GM12878 (cell line): ENCODE measurements at regions not wholly inside any gene's neighbourhood (a gene's known extent, or its start where the extent isn't known, plus 50 kb on each side); places are given as distances from the start of the nearest gene placed in this dataset.

ENCODE experiments used
- ATAC-seq: fragments of 200-7000 bp; cut with Tn5 transposase; 3 replicates; pipeline ENCODE4 v1.9.1; 2020; ENCODE audit warnings: mild to moderate bottlenecking, moderate library complexity
- BruUV-seq: library from RNA; stranded (reverse); fragments of 400-500 nt; replicated peaks from 2 replicates; lab custom pipeline; 2021; lab: Mats Ljungman, UMichigan
- CTCF ChIA-PET: fragments of 300-600 bp; sonication (Branson Sonifier 250); formaldehyde crosslinking; extraction: SDS; loops from one replicate; lab custom pipeline; 2021; ENCODE audit warnings: inconsistent platforms; lab: Yijun Ruan, JAX
- POLR2A ChIA-PET: fragments of 350-600 bp; formaldehyde crosslinking; extraction: SDS; loops from one replicate; lab custom pipeline; 2021; ENCODE audit warnings: inconsistent platforms; lab: Charles Lee
- RAD21 ChIA-PET: fragments of 300-600 bp; sonication (Branson Sonifier 250); formaldehyde crosslinking; loops from one replicate; lab custom pipeline; 2023; ENCODE audit warnings: antibody characterized with exemption; ENCODE audit not compliant: unreplicated experiment; lab: Charles Lee
- SMC1A ChIA-PET: fragments of 300-600 bp; sonication (Branson Sonifier 250); formaldehyde crosslinking; loops from one replicate; lab custom pipeline; 2023; ENCODE audit not compliant: unreplicated experiment, uncharacterized antibody; lab: Charles Lee
- DNase-seq: peaks from one replicate; pipeline ENCODE4 v3.0.0-alpha.2; 2011; ENCODE audit warnings: low read depth, low spot score
- FAIRE-seq: peaks from 3 replicates; lab custom pipeline; 2011; peaks lifted over from hg19 to GRCh38; lab: Jason Lieb, UNC
- H2AFZ ChIP-seq: 2 replicates; pipeline ENCODE4 v1.6.0; 2011; ENCODE audit warnings: low read depth, low read length, control low read depth; ENCODE audit not compliant: control insufficient read depth
- H3K27ac ChIP-seq: 2 replicates; pipeline ENCODE4 v1.5.1; 2011; ENCODE audit warnings: control low read depth; ENCODE audit not compliant: control insufficient read depth, insufficient read depth
- H3K27me3 ChIP-seq, 2 experiments: replicated peaks in 1 of 2; 2 replicates each; pipeline versions ENCODE4 v1.6.0 to v1.6.1; 2011; ENCODE audit warnings: low read length in 1 of 2; ENCODE audit not compliant: control insufficient read depth in 2 of 2, insufficient read depth in 2 of 2
- H3K36me3 ChIP-seq, 2 experiments: 2 replicates each; pipeline ENCODE4 v1.5.1; 2011; ENCODE audit warnings: low read length in 1 of 2; ENCODE audit not compliant: control insufficient read depth in 2 of 2, insufficient read depth in 2 of 2
- H3K4me1 ChIP-seq: 2 replicates; pipeline ENCODE4 v1.6.1; 2011; ENCODE audit warnings: mild to moderate bottlenecking, low read length, moderate library complexity, mixed read lengths; ENCODE audit not compliant: control insufficient read depth, insufficient read depth
- H3K4me2 ChIP-seq: 2 replicates; pipeline ENCODE4 v1.6.0; 2011; ENCODE audit warnings: control low read depth; ENCODE audit not compliant: control insufficient read depth, insufficient read depth
- H3K4me3 ChIP-seq: fragments of 200-600 bp; sonication (generic); 2 replicates; pipeline ENCODE4 v1.5.1; 2016
- H3K79me2 ChIP-seq: 2 replicates; pipeline ENCODE4 v1.6.0; 2011; ENCODE audit warnings: low read length; ENCODE audit not compliant: control insufficient read depth, insufficient read depth
- H3K9ac ChIP-seq: 2 replicates; pipeline ENCODE4 v1.8.0; 2011; ENCODE audit warnings: low read length, control low read depth, mixed read lengths; ENCODE audit not compliant: control insufficient read depth, insufficient read depth
- H3K9me3 ChIP-seq: replicated peaks from 3 replicates; pipeline ENCODE4 v1.5.1; 2011; ENCODE audit warnings: mild to moderate bottlenecking, low read length; ENCODE audit not compliant: control insufficient read depth, insufficient read depth
- H4K20me1 ChIP-seq: 2 replicates; pipeline ENCODE4 v1.6.0; 2011; ENCODE audit not compliant: control insufficient read depth, insufficient read depth
- CHD2 ChIP-seq: IDR thresholded peaks from 2 replicates; pipeline ENCODE4 v1.6.1; 2011; ENCODE audit warnings: low read depth, low read length, improper control_type of control experiment, borderline replicate concordance
- EZH2 ChIP-seq: IDR thresholded peaks from 2 replicates; pipeline ENCODE4 v1.6.1; 2012; ENCODE audit warnings: low read depth, mild to moderate bottlenecking, control low read depth, inconsistent platforms, low read length, borderline replicate concordance; ENCODE audit not compliant: control insufficient read depth
- TAF1 ChIP-seq: IDR thresholded peaks from 2 replicates; pipeline ENCODE4 v1.6.1; 2011; ENCODE audit warnings: mild to moderate bottlenecking, low read depth, low read length, borderline replicate concordance
- TCF7 ChIP-seq: IDR thresholded peaks from 2 replicates; pipeline ENCODE4 v1.6.1; 2014; ENCODE audit warnings: antibody characterized with exemption, borderline replicate concordance
- ZNF687 ChIP-seq: fragments of 450-650 bp; IDR thresholded peaks from 2 replicates; pipeline ENCODE4 v1.6.1; 2017; ENCODE audit warnings: mild to moderate bottlenecking, moderate library complexity
- WGBS: methylation state at CpG from one replicate; pipeline ENCODE4 v1.1.6; 2016; ENCODE audit warnings: low lambda C conversion rate; ENCODE audit not compliant: insufficient replicate concordance, insufficient coverage; ENCODE audit errors: missing lambda C conversion rate; 5-methylcytosine and 5-hydroxymethylcytosine counted together
- in situ Hi-C: fragments of 300-500 bp; cut with MboI; formaldehyde crosslinking; loops from 9 replicates; pipeline ENCODE4 v1.14.3; 2018; ENCODE audit warnings: mixed read lengths
- intact Hi-C: fragments of 100-400 bp; cut with micrococcal nuclease; formaldehyde crosslinking; loops from one replicate; pipeline ENCODE4 v1.14.2; 2022; ENCODE audit not compliant: unreplicated experiment
- TF ChIP-seq, protein P1 (sequence below): fragments of 450-650 bp; IDR thresholded peaks from 2 replicates; pipeline ENCODE4 v1.6.1; 2017; ENCODE audit warnings: mild to moderate bottlenecking
- TF ChIP-seq, protein P2 (sequence below): fragments of 450-650 bp; IDR thresholded peaks from 2 replicates; pipeline ENCODE4 v1.6.1; 2017; ENCODE audit warnings: mild to moderate bottlenecking, moderate library complexity
- TF ChIP-seq, protein P3 (sequence below): fragments of 450-650 bp; IDR thresholded peaks from 2 replicates; pipeline ENCODE4 v1.6.1; 2016; ENCODE audit warnings: mild to moderate bottlenecking

GRCh38 chr11:7154881-7155361 lies 66.1 kb downstream of the RBMXL2 start:
- no peak for DNase-seq
- Histone ChIP-seq H3K36me3 (no peaks in the 10 kb centered on the region), H3K4me3 (no peak overlapping the region), H3K4me2 (no peak overlapping the region), H3K9ac (no peak overlapping the region), H3K27me3 (no peaks in the 10 kb centered on the region), H3K4me1 (no peaks in the 10 kb centered on the region), H4K20me1 (no peaks in the 10 kb centered on the region), H3K27ac (no peak overlapping the region), H2AFZ (no peak overlapping the region), H3K79me2 (no peaks in the 10 kb centered on the region), H3K9me3 (no peaks in the 10 kb centered on the region)
- no TSS peak for BruUV-seq
- intact Hi-C loops = no loop called here
- FAIRE-seq = no peak
- ChIA-PET RAD21 (no interaction called here), CTCF (interaction anchor here (0.8 kb wide), 1 partner anchor 198 kb away, joined by 3 read pairs; no protein-coding TSS in a partner anchor), SMC1A (interaction anchor here (0.7 kb wide), 1 partner anchor 8 kb away, joined by 3 read pairs; no protein-coding TSS in a partner anchor), POLR2A (no interaction called here)
- no peak for ATAC-seq
- WGBS = 0% methylated on average over 2 of the region's 2 CpGs
- in situ Hi-C loops = no loop called here
- TF ChIP-seq ZNF687 (no peak), EZH2 (no peak), TAF1 (no peak), TCF7 (no peak), CHD2 (no peak)
- TF ChIP-seq, protein P1, sequence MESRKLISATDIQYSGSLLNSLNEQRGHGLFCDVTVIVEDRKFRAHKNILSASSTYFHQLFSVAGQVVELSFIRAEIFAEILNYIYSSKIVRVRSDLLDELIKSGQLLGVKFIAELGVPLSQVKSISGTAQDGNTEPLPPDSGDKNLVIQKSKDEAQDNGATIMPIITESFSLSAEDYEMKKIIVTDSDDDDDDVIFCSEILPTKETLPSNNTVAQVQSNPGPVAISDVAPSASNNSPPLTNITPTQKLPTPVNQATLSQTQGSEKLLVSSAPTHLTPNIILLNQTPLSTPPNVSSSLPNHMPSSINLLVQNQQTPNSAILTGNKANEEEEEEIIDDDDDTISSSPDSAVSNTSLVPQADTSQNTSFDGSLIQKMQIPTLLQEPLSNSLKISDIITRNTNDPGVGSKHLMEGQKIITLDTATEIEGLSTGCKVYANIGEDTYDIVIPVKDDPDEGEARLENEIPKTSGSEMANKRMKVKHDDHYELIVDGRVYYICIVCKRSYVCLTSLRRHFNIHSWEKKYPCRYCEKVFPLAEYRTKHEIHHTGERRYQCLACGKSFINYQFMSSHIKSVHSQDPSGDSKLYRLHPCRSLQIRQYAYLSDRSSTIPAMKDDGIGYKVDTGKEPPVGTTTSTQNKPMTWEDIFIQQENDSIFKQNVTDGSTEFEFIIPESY = no peak
- TF ChIP-seq, protein P2, sequence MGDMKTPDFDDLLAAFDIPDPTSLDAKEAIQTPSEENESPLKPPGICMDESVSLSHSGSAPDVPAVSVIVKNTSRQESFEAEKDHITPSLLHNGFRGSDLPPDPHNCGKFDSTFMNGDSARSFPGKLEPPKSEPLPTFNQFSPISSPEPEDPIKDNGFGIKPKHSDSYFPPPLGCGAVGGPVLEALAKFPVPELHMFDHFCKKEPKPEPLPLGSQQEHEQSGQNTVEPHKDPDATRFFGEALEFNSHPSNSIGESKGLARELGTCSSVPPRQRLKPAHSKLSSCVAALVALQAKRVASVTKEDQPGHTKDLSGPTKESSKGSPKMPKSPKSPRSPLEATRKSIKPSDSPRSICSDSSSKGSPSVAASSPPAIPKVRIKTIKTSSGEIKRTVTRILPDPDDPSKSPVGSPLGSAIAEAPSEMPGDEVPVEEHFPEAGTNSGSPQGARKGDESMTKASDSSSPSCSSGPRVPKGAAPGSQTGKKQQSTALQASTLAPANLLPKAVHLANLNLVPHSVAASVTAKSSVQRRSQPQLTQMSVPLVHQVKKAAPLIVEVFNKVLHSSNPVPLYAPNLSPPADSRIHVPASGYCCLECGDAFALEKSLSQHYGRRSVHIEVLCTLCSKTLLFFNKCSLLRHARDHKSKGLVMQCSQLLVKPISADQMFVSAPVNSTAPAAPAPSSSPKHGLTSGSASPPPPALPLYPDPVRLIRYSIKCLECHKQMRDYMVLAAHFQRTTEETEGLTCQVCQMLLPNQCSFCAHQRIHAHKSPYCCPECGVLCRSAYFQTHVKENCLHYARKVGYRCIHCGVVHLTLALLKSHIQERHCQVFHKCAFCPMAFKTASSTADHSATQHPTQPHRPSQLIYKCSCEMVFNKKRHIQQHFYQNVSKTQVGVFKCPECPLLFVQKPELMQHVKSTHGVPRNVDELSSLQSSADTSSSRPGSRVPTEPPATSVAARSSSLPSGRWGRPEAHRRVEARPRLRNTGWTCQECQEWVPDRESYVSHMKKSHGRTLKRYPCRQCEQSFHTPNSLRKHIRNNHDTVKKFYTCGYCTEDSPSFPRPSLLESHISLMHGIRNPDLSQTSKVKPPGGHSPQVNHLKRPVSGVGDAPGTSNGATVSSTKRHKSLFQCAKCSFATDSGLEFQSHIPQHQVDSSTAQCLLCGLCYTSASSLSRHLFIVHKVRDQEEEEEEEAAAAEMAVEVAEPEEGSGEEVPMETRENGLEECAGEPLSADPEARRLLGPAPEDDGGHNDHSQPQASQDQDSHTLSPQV = no peak
- TF ChIP-seq, protein P3, sequence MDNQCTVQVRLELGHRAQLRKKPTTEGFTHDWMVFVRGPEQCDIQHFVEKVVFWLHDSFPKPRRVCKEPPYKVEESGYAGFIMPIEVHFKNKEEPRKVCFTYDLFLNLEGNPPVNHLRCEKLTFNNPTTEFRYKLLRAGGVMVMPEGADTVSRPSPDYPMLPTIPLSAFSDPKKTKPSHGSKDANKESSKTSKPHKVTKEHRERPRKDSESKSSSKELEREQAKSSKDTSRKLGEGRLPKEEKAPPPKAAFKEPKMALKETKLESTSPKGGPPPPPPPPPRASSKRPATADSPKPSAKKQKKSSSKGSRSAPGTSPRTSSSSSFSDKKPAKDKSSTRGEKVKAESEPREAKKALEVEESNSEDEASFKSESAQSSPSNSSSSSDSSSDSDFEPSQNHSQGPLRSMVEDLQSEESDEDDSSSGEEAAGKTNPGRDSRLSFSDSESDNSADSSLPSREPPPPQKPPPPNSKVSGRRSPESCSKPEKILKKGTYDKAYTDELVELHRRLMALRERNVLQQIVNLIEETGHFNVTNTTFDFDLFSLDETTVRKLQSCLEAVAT = no peak
